ENCODE measurements at regions not wholly inside any gene's neighbourhood (a gene's known extent, or its start where the extent isn't known, plus 50 kb on each side); places are given as distances from the start of the nearest gene placed in this dataset.

DNA sequence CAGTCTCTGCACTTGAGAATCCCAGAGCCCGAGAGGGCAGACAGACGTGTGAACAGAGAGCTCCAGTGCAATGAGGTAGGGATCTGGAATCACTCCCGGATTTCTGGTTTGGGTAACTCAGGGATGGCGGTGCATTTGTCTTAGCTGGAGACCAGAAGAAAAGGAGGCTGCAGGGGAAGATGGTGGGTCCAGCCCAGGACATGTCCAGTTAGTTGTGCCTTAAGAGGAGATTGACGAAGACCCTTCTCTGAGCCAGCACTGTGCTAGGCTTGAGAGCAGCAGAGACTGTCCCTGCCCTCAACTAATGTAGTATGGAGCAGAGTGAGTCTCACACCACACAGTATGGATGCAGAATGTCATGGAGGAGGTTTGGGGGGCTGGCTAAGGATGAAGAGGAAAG lies 150.6 kb upstream of the COPS8 start:
- TF ChIP-seq, protein P1, sequence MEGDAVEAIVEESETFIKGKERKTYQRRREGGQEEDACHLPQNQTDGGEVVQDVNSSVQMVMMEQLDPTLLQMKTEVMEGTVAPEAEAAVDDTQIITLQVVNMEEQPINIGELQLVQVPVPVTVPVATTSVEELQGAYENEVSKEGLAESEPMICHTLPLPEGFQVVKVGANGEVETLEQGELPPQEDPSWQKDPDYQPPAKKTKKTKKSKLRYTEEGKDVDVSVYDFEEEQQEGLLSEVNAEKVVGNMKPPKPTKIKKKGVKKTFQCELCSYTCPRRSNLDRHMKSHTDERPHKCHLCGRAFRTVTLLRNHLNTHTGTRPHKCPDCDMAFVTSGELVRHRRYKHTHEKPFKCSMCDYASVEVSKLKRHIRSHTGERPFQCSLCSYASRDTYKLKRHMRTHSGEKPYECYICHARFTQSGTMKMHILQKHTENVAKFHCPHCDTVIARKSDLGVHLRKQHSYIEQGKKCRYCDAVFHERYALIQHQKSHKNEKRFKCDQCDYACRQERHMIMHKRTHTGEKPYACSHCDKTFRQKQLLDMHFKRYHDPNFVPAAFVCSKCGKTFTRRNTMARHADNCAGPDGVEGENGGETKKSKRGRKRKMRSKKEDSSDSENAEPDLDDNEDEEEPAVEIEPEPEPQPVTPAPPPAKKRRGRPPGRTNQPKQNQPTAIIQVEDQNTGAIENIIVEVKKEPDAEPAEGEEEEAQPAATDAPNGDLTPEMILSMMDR (IDR thresholded peaks at IDR 0.05; ENCODE audit: low read length): no peak
- TF ChIP-seq EZH2 (optimal IDR thresholded peaks at IDR 0.05; ENCODE audit: low read depth, low read length) (no peak), EZH2phosphoT487 (IDR thresholded peaks at IDR 0.05; ENCODE audit: low read length) (no peak)
